H1 (cell line): ENCODE measurements at regions not wholly inside any gene's neighbourhood (a gene's known extent, or its start where the extent isn't known, plus 50 kb on each side); places are given as distances from the start of the nearest gene placed in this dataset.

Source experiments
- CTCF ChIA-PET: fragments of 300-600 bp; sonication (Branson Sonifier 250); formaldehyde crosslinking; loops from one replicate; lab custom pipeline; 2021; ENCODE audit not compliant: partially characterized antibody; lab: Charles Lee
- POLR2A ChIA-PET: fragments of 300-600 bp; sonication (Branson Sonifier 250); formaldehyde crosslinking; loops from one replicate; lab custom pipeline; 2021; ENCODE audit warnings: inconsistent platforms; ENCODE audit not compliant: partially characterized antibody; lab: Charles Lee
- DNase-seq, 2 experiments: peaks; one replicate each; pipeline versions ENCODE4 v3.0.0 to v3.0.0-alpha.2; 2010 to 2022; ENCODE audit warnings: low spot score in 2 of 2, low read depth in 1 of 2, mixed read lengths in 1 of 2
- FAIRE-seq: peaks from 2 replicates; lab custom pipeline; 2011; peaks lifted over from hg19 to GRCh38; lab: Jason Lieb, UNC
- H2AFZ ChIP-seq: 2 replicates; pipeline ENCODE4 v1.8.1; 2012; ENCODE audit warnings: low read length, inconsistent platforms
- H2AK5ac ChIP-seq: 2 replicates; pipeline ENCODE4 v1.6.1; 2013; ENCODE audit warnings: low read depth, low read length
- H2BK120ac ChIP-seq: replicated peaks from 2 replicates; pipeline ENCODE3; 2013; ENCODE audit warnings: low read depth, low read length, inconsistent platforms
- H2BK12ac ChIP-seq: 2 replicates; pipeline ENCODE4 v1.6.1; 2013; ENCODE audit warnings: low read depth, low read length
- H2BK15ac ChIP-seq: 2 replicates; pipeline ENCODE4 v1.6.1; 2013; ENCODE audit warnings: low read length
- H2BK20ac ChIP-seq: 2 replicates; pipeline ENCODE4 v1.6.1; 2013; ENCODE audit warnings: low read length
- H2BK5ac ChIP-seq: 2 replicates; pipeline ENCODE4 v1.6.1; 2013; ENCODE audit warnings: low read depth, low read length
- H3K14ac ChIP-seq: 2 replicates; pipeline ENCODE4 v1.6.1; 2013; ENCODE audit warnings: inconsistent platforms; ENCODE audit not compliant: insufficient read length
- H3K18ac ChIP-seq: 2 replicates; pipeline ENCODE4 v1.6.1; 2013; ENCODE audit warnings: low read length; ENCODE audit errors: extremely low read depth
- H3K23ac ChIP-seq: 2 replicates; pipeline ENCODE4 v1.6.1; 2013; ENCODE audit warnings: inconsistent platforms; ENCODE audit not compliant: insufficient read length
- H3K23me2 ChIP-seq: 2 replicates; pipeline ENCODE4 v1.6.1; 2013; ENCODE audit warnings: low read depth, low read length
- H3K27ac ChIP-seq: 2 replicates; pipeline ENCODE4 v1.6.1; 2011; ENCODE audit warnings: low read depth, low read length, inconsistent platforms
- H3K27me3 ChIP-seq, 4 experiments: replicated peaks in 1 of 4; 1 replicate in 1 of 4; 2 replicates in 3 of 4; pipeline versions ENCODE4 v1.6.1 to v1.8.1; 2011 to 2013; ENCODE audit warnings: low read length in 3 of 4, mild to moderate bottlenecking in 3 of 4, inconsistent platforms in 2 of 4, mixed read lengths in 2 of 4, moderate library complexity in 1 of 4; ENCODE audit not compliant: control insufficient read depth in 3 of 4, insufficient read depth in 3 of 4; ENCODE audit errors: extremely low read depth in 1 of 4
- H3K36me3 ChIP-seq, 4 experiments: 2 replicates each; pipeline versions ENCODE4 v1.6.1 to v1.8.1; 2011 to 2013; ENCODE audit warnings: mild to moderate bottlenecking in 4 of 4, low read length in 3 of 4, moderate library complexity in 2 of 4, control low read depth in 1 of 4, inconsistent platforms in 1 of 4; ENCODE audit not compliant: insufficient read depth in 4 of 4, control insufficient read depth in 2 of 4
- H3K4ac ChIP-seq: replicated peaks from 2 replicates; pipeline ENCODE3; 2013; ENCODE audit warnings: low read length, low read depth, mixed read lengths, inconsistent platforms; ENCODE audit not compliant: insufficient read length
- H3K4me1 ChIP-seq, 4 experiments: replicated peaks in 1 of 4; 1 replicate in 1 of 4; 2 replicates in 3 of 4; pipeline versions ENCODE4 v1.6.1 to v1.8.1; 2011 to 2013; ENCODE audit warnings: low read length in 3 of 4, inconsistent platforms in 2 of 4, mixed read lengths in 1 of 4; ENCODE audit not compliant: insufficient read depth in 4 of 4, control insufficient read depth in 3 of 4
- H3K4me2 ChIP-seq, 2 experiments: 2 replicates each; pipeline versions ENCODE4 v1.6.1 to v1.8.1; 2011 to 2013; ENCODE audit warnings: low read depth in 2 of 2, low read length in 2 of 2, control low read depth in 1 of 2, inconsistent platforms in 1 of 2, mild to moderate bottlenecking in 1 of 2; ENCODE audit not compliant: insufficient read depth in 1 of 2
- H3K4me3 ChIP-seq, 4 experiments: fragments of 200-600, 300-600 bp in 1 of 4; sonication (generic), shearing (Covaris generic), sonication (Bioruptor Twin) in 1 of 4; 2 replicates each; pipeline versions ENCODE4 v1.5.1 to v1.8.1; 2011 to 2016; ENCODE audit warnings: low read length in 4 of 4, low read depth in 3 of 4, control low read depth in 2 of 4, inconsistent platforms in 2 of 4, mild to moderate bottlenecking in 2 of 4, mixed read lengths in 1 of 4, moderate library complexity in 1 of 4; ENCODE audit not compliant: insufficient read depth in 2 of 4; ENCODE audit errors: extremely low read depth in 1 of 4
- H3K56ac ChIP-seq: replicated peaks from 2 replicates; pipeline ENCODE3; 2013; ENCODE audit warnings: low read depth, mild to moderate bottlenecking, mixed read lengths, low read length, inconsistent platforms; ENCODE audit not compliant: insufficient read length
- H3K79me1 ChIP-seq: 2 replicates; pipeline ENCODE4 v1.6.1; 2013; ENCODE audit warnings: low read depth, low read length, control low read depth
- H3K79me2 ChIP-seq, 2 experiments: 2 replicates each; pipeline versions ENCODE4 v1.6.1 to v1.8.1; 2012 to 2013; ENCODE audit warnings: low read length in 2 of 2, mild to moderate bottlenecking in 2 of 2, inconsistent platforms in 1 of 2; ENCODE audit not compliant: insufficient read depth in 2 of 2, control insufficient read depth in 1 of 2
- H3K9ac ChIP-seq, 4 experiments: replicated peaks in 1 of 4; 1 replicate in 1 of 4; 2 replicates in 3 of 4; pipeline versions ENCODE4 v1.6.1 to v1.8.1; 2011 to 2013; ENCODE audit warnings: low read depth in 3 of 4, low read length in 3 of 4, control low read depth in 2 of 4, mild to moderate bottlenecking in 2 of 4, moderate library complexity in 2 of 4, inconsistent platforms in 1 of 4; ENCODE audit errors: extremely low read depth in 1 of 4
- H3K9me3 ChIP-seq, 2 experiments: 2 replicates each; pipeline versions ENCODE4 v1.6.1 to v1.8.1; 2012 to 2013; ENCODE audit warnings: mild to moderate bottlenecking in 2 of 2, moderate library complexity in 2 of 2, control low read depth in 1 of 2, inconsistent platforms in 1 of 2, low read depth in 1 of 2, low read length in 1 of 2, mixed read lengths in 1 of 2; ENCODE audit not compliant: insufficient read depth in 2 of 2
- H4K20me1 ChIP-seq, 2 experiments: replicated peaks in 1 of 2; 2 replicates each; pipeline versions ENCODE3 to v1.8.1; 2011 to 2013; ENCODE audit warnings: inconsistent platforms in 2 of 2, low read length in 2 of 2, mild to moderate bottlenecking in 1 of 2; ENCODE audit not compliant: insufficient read depth in 2 of 2, control insufficient read depth in 1 of 2
- H4K5ac ChIP-seq: 2 replicates; pipeline ENCODE4 v1.6.1; 2013; ENCODE audit warnings: low read length, low read depth, mixed read lengths, inconsistent platforms; ENCODE audit not compliant: insufficient read length
- H4K8ac ChIP-seq: 2 replicates; pipeline ENCODE4 v1.8.0; 2013; ENCODE audit warnings: mild to moderate bottlenecking, moderate library complexity, low read length, inconsistent platforms; ENCODE audit not compliant: insufficient read depth; ENCODE audit errors: extremely low read depth
- H4K91ac ChIP-seq: replicated peaks from 2 replicates; pipeline ENCODE3; 2013; ENCODE audit warnings: low read length, mixed read lengths, inconsistent platforms; ENCODE audit not compliant: insufficient read length
- CBX8 ChIP-seq: fragments of 300-800, 300-1000 bp; sonication (generic); IDR thresholded peaks from 2 replicates; pipeline ENCODE4 v1.7.1; 2016; ENCODE audit warnings: low read depth, low read length, borderline replicate concordance
- CTCF ChIP-seq, 3 experiments: IDR thresholded peaks; 1 replicate in 2 of 3; 2 replicates in 1 of 3; pipeline versions ENCODE4 v1.5.1 to v1.6.1; 2011; ENCODE audit warnings: low read length in 3 of 3, mild to moderate bottlenecking in 3 of 3, inconsistent platforms in 2 of 3, low read depth in 1 of 3, moderate library complexity in 1 of 3; ENCODE audit not compliant: insufficient read depth in 1 of 3; ENCODE audit errors: control extremely low read depth in 1 of 3
- RAD21 ChIP-seq, 2 experiments: IDR thresholded peaks in 1 of 2; conservative IDR thresholded peaks in 1 of 2; 2 replicates each; pipeline ENCODE4 v1.6.1; 2011; ENCODE audit warnings: low read depth in 2 of 2, low read length in 2 of 2, improper control_type of control experiment in 1 of 2, inconsistent platforms in 1 of 2, mild to moderate bottlenecking in 1 of 2, moderate library complexity in 1 of 2
- WGBS, 2 experiments: shearing (Covaris generic) in 1 of 2; methylation state at CpG; one replicate each; pipeline versions ENCODE4 v1.1.6 to v1.1.7; 2013 to 2015; ENCODE audit warnings: low lambda C conversion rate in 2 of 2, mixed read lengths in 2 of 2, inconsistent platforms in 1 of 2, low coverage in 1 of 2, missing lambda C conversion rate in 1 of 2; ENCODE audit not compliant: insufficient replicate concordance in 2 of 2, insufficient coverage in 1 of 2, insufficient read length in 1 of 2; ENCODE audit errors: extremely low coverage in 1 of 2, missing lambda C conversion rate in 1 of 2; 5-methylcytosine and 5-hydroxymethylcytosine counted together

- Histone ChIP-seq H2AK5ac (no peak overlapping the region), H2BK5ac (no peak overlapping the region), H2BK20ac (no peak overlapping the region), H3K79me2 (no peaks in the 10 kb centered on the region), H2BK12ac (no peak overlapping the region), H2AFZ (no peak overlapping the region), H3K36me3 (no peaks in the 10 kb centered on the region), H3K23me2 (no peaks in the 10 kb centered on the region; the same call in 1 of the 2 replicates), H2BK120ac (no peak overlapping the region), H3K4me1 (no peaks in the 10 kb centered on the region), H4K8ac (no peak overlapping the region), H4K5ac (no peak overlapping the region), H3K14ac (no peak overlapping the region), H3K23ac (no peak overlapping the region), H3K27ac (no peak overlapping the region), H3K4me3 (no peak overlapping the region), H3K4me2 (no peak overlapping the region), H4K91ac (no peak overlapping the region), H3K56ac (no peak overlapping the region), H4K20me1 (no peaks in the 10 kb centered on the region), H3K9ac (no peak overlapping the region), H2BK15ac (no peak overlapping the region), H3K4ac (no peak overlapping the region), H3K9me3 (no peaks in the 10 kb centered on the region), H3K79me1 (no peaks in the 10 kb centered on the region), H3K18ac (no peak overlapping the region), H3K27me3 (no peaks in the 10 kb centered on the region)
- DNase-seq: no peak
- POLR2A ChIA-PET: no interaction called here
- TF ChIP-seq CBX8: no peak
- peak in 1 of 2 experiments; percentile 12; a peak in 1 of 4 replicates for TF ChIP-seq RAD21 (IDR thresholded peaks at IDR 0.05 in 1 of 2, conservative IDR thresholded peaks at IDR 0.05 in 1 of 2; ENCODE audit: low read depth in 2 of 2, low read length in 2 of 2)
- peak; percentile 21 to 54 (median 46); a peak in 3 of 4 replicates for TF ChIP-seq CTCF (IDR thresholded peaks at IDR 0.05; ENCODE audit: control extremely low read depth in 1 of 3, insufficient read depth in 1 of 3, low read depth in 1 of 3, low read length in 3 of 3)
- FAIRE-seq: no peak
- CTCF ChIA-PET: interaction anchor here (1.0 kb wide), 1 partner anchor 12 kb away, joined by 4 read pairs; no protein-coding TSS in a partner anchor
- WGBS, 2 experiments: 83% methylated on average over 6 of the region's 6 CpGs; no CpG with 5 or more reads in 1 of the 2 experiments
These were observed 111.3 kb upstream of the ARRDC4 start for GRCh38 chr15:97849183-97849582.
